Pulmonary artery endothelial cell (primary cell): ENCODE measurements at regions not wholly inside any gene's neighbourhood (a gene's known extent, or its start where the extent isn't known, plus 50 kb on each side); places are given as distances from the start of the nearest gene placed in this dataset.

Experiments used
- DNase-seq: peaks from one replicate; pipeline ENCODE4 v3.0.0-alpha.2; 2011; ENCODE audit warnings: low read depth, low spot score

GRCh38 chr5:159453209-159453608, 122.9 kb upstream of the IL12B start:
- no peak for DNase-seq

- DNase-seq = no peak
Measured at GRCh38 chr5:159456261-159456660, 126.0 kb upstream of the IL12B start.

- no peak for DNase-seq
Measured at GRCh38 chr5:159456722-159457465, 126.6 kb upstream of the IL12B start.

- no peak for DNase-seq
Measured at GRCh38 chr5:159458217-159458711, 128.0 kb upstream of the IL12B start.

GRCh38 chr5:159459132-159459627, 128.9 kb upstream of the IL12B start:
- no peak for DNase-seq

GRCh38 chr5:159459951-159460538, 129.8 kb upstream of the IL12B start:
- no peak for DNase-seq

GRCh38 chr5:159463590-159464321, 133.5 kb upstream of the IL12B start:
- no peak for DNase-seq

GRCh38 chr5:159465604-159466003, 135.3 kb upstream of the IL12B start:
- no peak for DNase-seq

GRCh38 chr5:159467666-159468065, 137.4 kb upstream of the IL12B start:
- DNase-seq = no peak

- DNase-seq = no peak
Measured at GRCh38 chr5:159469496-159470372, 139.4 kb upstream of the IL12B start.

- DNase-seq = no peak
Measured at GRCh38 chr5:159471904-159472303, 141.6 kb upstream of the IL12B start.

GRCh38 chr5:159475026-159475425, 144.7 kb upstream of the IL12B start:
- no peak for DNase-seq

- no peak for DNase-seq
Measured at GRCh38 chr5:159478950-159479349, 148.7 kb upstream of the IL12B start.

- no peak for DNase-seq
Measured at GRCh38 chr5:159480849-159481248, 150.6 kb upstream of the IL12B start.

GRCh38 chr5:159481751-159482150, 151.5 kb upstream of the IL12B start:
- no peak for DNase-seq

GRCh38 chr5:159486836-159487235, 156.5 kb upstream of the IL12B start:
- no peak for DNase-seq

GRCh38 chr5:159488516-159488915, 158.2 kb upstream of the IL12B start:
- no peak for DNase-seq

GRCh38 chr5:159489779-159490178, 159.5 kb upstream of the IL12B start:
- no peak for DNase-seq

GRCh38 chr5:159490507-159490906, 160.2 kb upstream of the IL12B start:
- no peak for DNase-seq

- DNase-seq = no peak
Measured at GRCh38 chr5:159493696-159494095, 163.4 kb upstream of the IL12B start.

GRCh38 chr5:159496773-159497172, 166.5 kb upstream of the IL12B start:
- no peak for DNase-seq
